ENCODE measurements at regions not wholly inside any gene's neighbourhood (a gene's known extent, or its start where the extent isn't known, plus 50 kb on each side); places are given as distances from the start of the nearest gene placed in this dataset.

GRCh38 chr2:238703053-238703415, 144.9 kb upstream of the TWIST2 start:
- no peak for TF ChIP-seq HDAC2 (IDR thresholded peaks at IDR 0.05)
- TF ChIP-seq ATOH8 (CRISPR knock-in tag; IDR thresholded peaks at IDR 0.05; ENCODE audit: low read depth) = no peak
- TF ChIP-seq BCL3 (IDR thresholded peaks at IDR 0.05) = no peak
- no peak for TF ChIP-seq HMGXB4 (CRISPR knock-in tag; IDR thresholded peaks at IDR 0.05; ENCODE audit: borderline replicate concordance)
- no peak for TF ChIP-seq HOXB5 (CRISPR knock-in tag; IDR thresholded peaks at IDR 0.05)
- no peak for TF ChIP-seq RARB (CRISPR knock-in tag; IDR thresholded peaks at IDR 0.05)
- no peak for TF ChIP-seq CHD2 (IDR thresholded peaks at IDR 0.05; ENCODE audit: low read length, partially characterized antibody)
- WGBS (ENCODE audit: missing lambda C conversion rate) = 67% methylated on average over 4 of the region's 4 CpGs
- Histone ChIP-seq H3K27ac (no peak overlapping the region), H3K4me1 (no peaks in the 10 kb centered on the region), H3K4me2 (no peak overlapping the region), H3K4me3 (no peak overlapping the region), H3K9me3 (no peaks in the 10 kb centered on the region)
- ChIA-PET POLR2A (no interaction called here), CTCF (interaction anchor here (1.8 kb wide), 1 partner anchor 17 kb away, joined by 4 read pairs; no protein-coding TSS in a partner anchor)
- DNase-seq (ENCODE audit: low read depth in 1 of 2, low spot score in 1 of 2) = no peak
- ATAC-seq = no peak
- FAIRE-seq = no peak

GRCh38 chr2:238703436-238703835, 144.4 kb upstream of the TWIST2 start:
- no peaks in the 10 kb centered on the region for H3K4me1 ChIP-seq
- H3K9me3 ChIP-seq = no peaks in the 10 kb centered on the region
- DNase-seq (ENCODE audit: low read depth in 1 of 2, low spot score in 1 of 2) (no peak), FAIRE-seq (no peak), ATAC-seq (no peak)
- WGBS (ENCODE audit: missing lambda C conversion rate) = 93% methylated on average over 9 of the region's 9 CpGs
- CTCF ChIA-PET = interaction anchor here (1.8 kb wide), 1 partner anchor 17 kb away, joined by 4 read pairs; no protein-coding TSS in a partner anchor
- H3K4me2 ChIP-seq = no peak overlapping the region
- H3K4me3 ChIP-seq = no peak overlapping the region
- TF ChIP-seq MAFK (IDR thresholded peaks at IDR 0.05; ENCODE audit: partially characterized antibody) (no peak), RFX5 (IDR thresholded peaks at IDR 0.05) (no peak), EHMT2 (IDR thresholded peaks at IDR 0.05; ENCODE audit: low read depth) (no peak), REST (IDR thresholded peaks at IDR 0.05) (no peak), NFE2L2 (conservative IDR thresholded peaks at IDR 0.05; ENCODE audit: low read length) (no peak), TP53 (CRISPR knock-in tag; IDR thresholded peaks at IDR 0.05) (no peak), PBX3 (IDR thresholded peaks at IDR 0.05) (no peak)
- no peak overlapping the region for H3K27ac ChIP-seq
- POLR2A ChIA-PET = no interaction called here

Measured in A549 (cell line).